ENCODE measurements at regions not wholly inside any gene's neighbourhood (a gene's known extent, or its start where the extent isn't known, plus 50 kb on each side); places are given as distances from the start of the nearest gene placed in this dataset.

GRCh38 chr13:62294244-62294643 lies 878.6 kb upstream of the PCDH20 start:
- no peak for TF ChIP-seq CTCF (IDR thresholded peaks at IDR 0.05; ENCODE audit: poor library complexity)
- TF ChIP-seq EZH2phosphoT487 (IDR thresholded peaks at IDR 0.05; ENCODE audit: low read depth, severe bottlenecking, unreplicated experiment), result no peak
- TF ChIP-seq EZH2 (IDR thresholded peaks at IDR 0.05; ENCODE audit: borderline replicate concordance), result no peak

All from hepatocyte (in vitro differentiated cells).